ENCODE measurements at regions not wholly inside any gene's neighbourhood (a gene's known extent, or its start where the extent isn't known, plus 50 kb on each side); places are given as distances from the start of the nearest gene placed in this dataset.

DNA sequence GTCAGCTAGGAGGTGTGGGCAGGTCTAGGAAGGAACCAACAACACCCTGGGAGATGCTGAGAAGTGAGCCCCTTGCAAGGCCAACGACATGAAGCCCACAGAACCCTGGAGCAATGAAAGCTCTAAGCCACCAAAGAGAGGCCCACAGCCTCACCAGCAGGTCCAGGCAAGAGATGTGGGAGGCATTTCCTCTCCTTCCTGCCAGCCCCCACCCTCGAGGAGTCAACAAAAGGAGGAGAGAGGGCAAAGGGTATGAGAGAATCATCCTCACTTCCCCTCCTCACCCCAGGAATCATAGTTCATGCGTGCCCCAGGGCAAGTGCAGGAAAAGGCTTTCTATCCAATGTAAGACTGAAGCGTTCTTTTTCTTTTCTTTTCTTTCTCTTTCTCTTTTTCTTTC, 195.8 kb downstream of the SHQ1 start:
- FAIRE-seq (no peak), DNase-seq (ENCODE audit: low read depth, low spot score) (no peak)
- Histone ChIP-seq H3K9me3 (replicated peaks; ENCODE audit: control insufficient read depth, insufficient read depth, low read length) (no peaks in the 10 kb centered on the region), H3K9ac (replicated peaks; ENCODE audit: extremely low read depth, insufficient read depth, low read length) (no peak overlapping the region), H3K4me2 (ENCODE audit: insufficient read depth, low read length) (no peak overlapping the region), H3K36me3 (ENCODE audit: control insufficient read depth in 2 of 2, extremely low read depth in 1 of 2, insufficient read depth in 2 of 2, low read length in 2 of 2) (no peaks in the 10 kb centered on the region), H2AFZ (ENCODE audit: low read depth, low read length) (no peak overlapping the region), H3K79me2 (ENCODE audit: control insufficient read depth, insufficient read depth, low read length) (no peaks in the 10 kb centered on the region), H3K4me1 (ENCODE audit: control insufficient read depth, extremely low read depth, insufficient read depth, low read length) (no peaks in the 10 kb centered on the region), H3K27me3 (ENCODE audit: control insufficient read depth in 2 of 2, insufficient read depth in 2 of 2, low read length in 2 of 2) (peaks cover 4 to 13% of the 10 kb centered on the region in 2 experiments), H3K9me1 (replicated peaks; ENCODE audit: control insufficient read depth, extremely low read depth, insufficient read depth, low read length) (no peaks in the 10 kb centered on the region), H4K20me1 (replicated peaks; ENCODE audit: control insufficient read depth, extremely low read depth, insufficient read depth, low read length) (no peaks in the 10 kb centered on the region), H3K27ac (ENCODE audit: insufficient read depth, low read depth, low read length) (no peak overlapping the region), H3K4me3 (replicated peaks in 1 of 3; ENCODE audit: insufficient read depth in 1 of 3, low read depth in 1 of 3, low read length in 3 of 3) (no peak overlapping the region)
- dilution Hi-C loops (cut with MboI; ENCODE audit: extremely low pct_ligation_motif_present, low sequenced_read_pairs), result no loop called here
- ChIA-PET POLR2A (no interaction called here), CTCF (interaction anchor here (2.3 kb wide), 1 partner anchor 13 kb away, joined by 7 read pairs; no protein-coding TSS in a partner anchor)
- BruUV-seq (replicated peaks), result no TSS peak
- intact Hi-C loops (cut with micrococcal nuclease), result no loop called here
- TF ChIP-seq, protein P1, sequence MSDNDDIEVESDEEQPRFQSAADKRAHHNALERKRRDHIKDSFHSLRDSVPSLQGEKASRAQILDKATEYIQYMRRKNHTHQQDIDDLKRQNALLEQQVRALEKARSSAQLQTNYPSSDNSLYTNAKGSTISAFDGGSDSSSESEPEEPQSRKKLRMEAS (IDR thresholded peaks at IDR 0.05; ENCODE audit: insufficient read depth, insufficient read length), result no peak
- no peak for TF ChIP-seq FOS (IDR thresholded peaks at IDR 0.05; ENCODE audit: borderline replicate concordance, insufficient read depth, low read length)
- TF ChIP-seq POLR2A (IDR thresholded peaks at IDR 0.05; ENCODE audit: low read depth, low read length), result no peak
- no peak for TF ChIP-seq GATA2 (IDR thresholded peaks at IDR 0.05; ENCODE audit: insufficient read depth, insufficient read length, low read depth, low read length)
- no peak for TF ChIP-seq JUN (IDR thresholded peaks at IDR 0.05; ENCODE audit: borderline replicate concordance, insufficient read depth, insufficient read length, low read depth)
- TF ChIP-seq, protein P2, sequence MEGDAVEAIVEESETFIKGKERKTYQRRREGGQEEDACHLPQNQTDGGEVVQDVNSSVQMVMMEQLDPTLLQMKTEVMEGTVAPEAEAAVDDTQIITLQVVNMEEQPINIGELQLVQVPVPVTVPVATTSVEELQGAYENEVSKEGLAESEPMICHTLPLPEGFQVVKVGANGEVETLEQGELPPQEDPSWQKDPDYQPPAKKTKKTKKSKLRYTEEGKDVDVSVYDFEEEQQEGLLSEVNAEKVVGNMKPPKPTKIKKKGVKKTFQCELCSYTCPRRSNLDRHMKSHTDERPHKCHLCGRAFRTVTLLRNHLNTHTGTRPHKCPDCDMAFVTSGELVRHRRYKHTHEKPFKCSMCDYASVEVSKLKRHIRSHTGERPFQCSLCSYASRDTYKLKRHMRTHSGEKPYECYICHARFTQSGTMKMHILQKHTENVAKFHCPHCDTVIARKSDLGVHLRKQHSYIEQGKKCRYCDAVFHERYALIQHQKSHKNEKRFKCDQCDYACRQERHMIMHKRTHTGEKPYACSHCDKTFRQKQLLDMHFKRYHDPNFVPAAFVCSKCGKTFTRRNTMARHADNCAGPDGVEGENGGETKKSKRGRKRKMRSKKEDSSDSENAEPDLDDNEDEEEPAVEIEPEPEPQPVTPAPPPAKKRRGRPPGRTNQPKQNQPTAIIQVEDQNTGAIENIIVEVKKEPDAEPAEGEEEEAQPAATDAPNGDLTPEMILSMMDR (IDR thresholded peaks at IDR 0.05; ENCODE audit: extremely low read depth in 1 of 2, insufficient read depth in 1 of 2, low read depth in 1 of 2, low read length in 2 of 2), result no peak
- TF ChIP-seq EZH2 (IDR thresholded peaks at IDR 0.05; ENCODE audit: borderline replicate concordance, low read depth, low read length, severe bottlenecking), result no peak
- TF ChIP-seq POLR2AphosphoS5 (IDR thresholded peaks at IDR 0.05; ENCODE audit: insufficient read depth, low read depth, low read length), result no peak
- TF ChIP-seq MYC (IDR thresholded peaks at IDR 0.05; ENCODE audit: low read depth, low read length), result no peak

Measured in endothelial cell of umbilical vein (primary cell).